H7 (cell line): ENCODE measurements at regions not wholly inside any gene's neighbourhood (a gene's known extent, or its start where the extent isn't known, plus 50 kb on each side); places are given as distances from the start of the nearest gene placed in this dataset.

Experiments
- DNase-seq: peaks from one replicate; pipeline ENCODE4 v3.0.0; 2012
- H3K27me3 ChIP-seq: 2 replicates; pipeline ENCODE4 v1.6.0; 2011; ENCODE audit warnings: mild to moderate bottlenecking, low read length; ENCODE audit not compliant: control insufficient read depth, insufficient read depth
- H3K36me3 ChIP-seq: replicated peaks from 2 replicates; pipeline ENCODE4 v1.5.1; 2011; ENCODE audit warnings: low read length; ENCODE audit not compliant: control insufficient read depth, insufficient read depth
- H3K4me3 ChIP-seq: 2 replicates; pipeline ENCODE4 v1.5.1; 2011; ENCODE audit warnings: low read depth, mild to moderate bottlenecking, control low read depth, low read length, moderate library complexity; ENCODE audit not compliant: insufficient read depth

DNA sequence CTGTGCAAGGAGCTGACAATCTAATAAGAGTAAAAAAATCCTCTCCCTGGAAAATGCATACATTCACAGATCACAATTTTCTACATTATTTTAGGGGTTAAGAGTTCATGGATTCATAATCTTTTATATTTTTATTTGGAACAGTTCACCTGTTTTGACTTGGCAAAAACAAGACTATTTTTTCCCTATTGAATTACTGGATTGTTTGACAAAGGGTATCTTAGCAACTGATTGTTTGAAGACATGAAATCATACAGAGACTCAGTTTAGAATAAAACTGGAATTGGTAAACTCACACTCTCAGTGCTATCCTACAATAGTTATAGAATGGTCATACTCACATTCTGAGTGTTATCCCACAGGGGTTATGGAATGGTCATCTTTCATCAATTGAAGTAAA lies 358.2 kb upstream of the PTGER4 start:
- no peaks in the 10 kb centered on the region for H3K27me3 ChIP-seq
- no peak overlapping the region for H3K4me3 ChIP-seq
- no peak for DNase-seq
- H3K36me3 ChIP-seq: no peaks in the 10 kb centered on the region

- no peak for DNase-seq
- Histone ChIP-seq H3K4me3 (no peak overlapping the region), H3K27me3 (no peaks in the 10 kb centered on the region), H3K36me3 (no peaks in the 10 kb centered on the region)
Measured at GRCh38 chr5:40318395-40318794, 361.3 kb upstream of the PTGER4 start.

DNA sequence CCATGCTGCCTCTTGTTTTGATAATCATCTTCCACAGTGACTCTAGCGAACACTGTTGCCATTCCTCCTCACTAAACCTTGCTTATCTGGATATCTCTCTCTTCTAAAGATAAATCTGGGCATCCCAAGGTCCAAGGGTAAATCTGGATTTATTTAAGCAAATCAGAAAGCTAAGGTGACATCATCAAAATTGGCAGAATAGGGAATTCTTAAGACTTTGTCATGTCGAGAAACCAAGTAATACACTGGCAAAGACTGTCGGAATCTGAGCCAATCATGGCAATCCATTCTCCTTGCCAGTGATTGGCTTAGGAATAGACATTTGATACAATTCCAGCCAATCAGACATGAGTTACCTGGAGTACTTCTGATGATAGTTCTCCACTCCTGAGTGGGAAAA lies 362.7 kb upstream of the PTGER4 start:
- Histone ChIP-seq H3K4me3 (no peak overlapping the region), H3K27me3 (no peaks in the 10 kb centered on the region), H3K36me3 (no peaks in the 10 kb centered on the region)
- DNase-seq: no peak

- Histone ChIP-seq H3K36me3 (no peaks in the 10 kb centered on the region), H3K4me3 (no peak overlapping the region), H3K27me3 (no peaks in the 10 kb centered on the region)
- no peak for DNase-seq
Measured at GRCh38 chr5:40315126-40315525, 364.6 kb upstream of the PTGER4 start.

DNA sequence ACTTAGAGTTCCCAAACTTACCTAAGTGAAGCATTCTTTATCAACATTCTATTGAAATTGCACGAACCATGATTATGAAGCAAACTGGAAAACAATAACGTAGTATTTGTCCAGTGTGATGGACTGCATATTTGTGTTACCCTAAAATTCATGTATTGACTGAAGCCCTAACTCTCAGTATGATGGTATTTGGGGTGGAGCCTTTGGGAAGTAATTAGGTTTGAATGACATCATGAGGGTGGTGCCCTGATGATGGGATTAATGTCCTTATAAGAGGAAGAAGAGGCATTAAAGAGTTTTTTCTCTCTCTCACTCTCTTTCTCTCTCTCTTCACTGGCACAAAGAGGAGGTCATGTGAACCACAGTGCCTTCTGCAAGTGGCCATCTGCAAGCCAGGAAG lies 365.4 kb upstream of the PTGER4 start:
- no peaks in the 10 kb centered on the region for H3K27me3 ChIP-seq
- no peaks in the 10 kb centered on the region for H3K36me3 ChIP-seq
- H3K4me3 ChIP-seq: no peak overlapping the region
- DNase-seq: no peak

GRCh38 chr5:40312205-40312604 lies 367.5 kb upstream of the PTGER4 start:
- Histone ChIP-seq H3K36me3 (no peaks in the 10 kb centered on the region), H3K27me3 (no peaks in the 10 kb centered on the region), H3K4me3 (no peak overlapping the region)
- DNase-seq: no peak

DNA sequence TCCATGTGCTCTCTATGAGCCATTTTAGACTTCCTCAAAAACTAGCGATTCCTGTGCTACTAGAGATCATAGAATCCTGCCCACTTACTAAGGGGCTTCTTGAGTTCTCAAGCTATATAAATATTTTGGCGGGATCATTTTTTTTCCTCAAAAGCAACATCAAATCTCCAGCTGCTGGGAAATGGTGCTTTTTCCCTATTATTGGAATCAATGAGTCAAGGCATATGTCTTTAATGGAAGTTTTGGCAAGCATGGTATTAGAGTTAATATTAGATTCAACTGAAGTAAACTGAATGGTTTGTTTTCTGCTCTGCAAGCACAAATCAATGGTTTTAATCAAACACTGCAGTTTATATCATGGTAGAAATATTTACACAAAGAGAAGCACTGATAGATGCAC lies 369.9 kb upstream of the PTGER4 start:
- no peak for DNase-seq
- H3K4me3 ChIP-seq: no peak overlapping the region
- H3K36me3 ChIP-seq: no peaks in the 10 kb centered on the region
- no peaks in the 10 kb centered on the region for H3K27me3 ChIP-seq

- peak; percentile 7 for DNase-seq
- H3K36me3 ChIP-seq: no peaks in the 10 kb centered on the region
- no peak overlapping the region for H3K4me3 ChIP-seq
- H3K27me3 ChIP-seq: no peaks in the 10 kb centered on the region
Measured at GRCh38 chr5:40308867-40309266, 370.8 kb upstream of the PTGER4 start.

GRCh38 chr5:40307920-40308319 lies 371.8 kb upstream of the PTGER4 start:
- no peaks in the 10 kb centered on the region for H3K36me3 ChIP-seq
- no peak overlapping the region for H3K4me3 ChIP-seq
- DNase-seq: no peak
- no peaks in the 10 kb centered on the region for H3K27me3 ChIP-seq

DNA sequence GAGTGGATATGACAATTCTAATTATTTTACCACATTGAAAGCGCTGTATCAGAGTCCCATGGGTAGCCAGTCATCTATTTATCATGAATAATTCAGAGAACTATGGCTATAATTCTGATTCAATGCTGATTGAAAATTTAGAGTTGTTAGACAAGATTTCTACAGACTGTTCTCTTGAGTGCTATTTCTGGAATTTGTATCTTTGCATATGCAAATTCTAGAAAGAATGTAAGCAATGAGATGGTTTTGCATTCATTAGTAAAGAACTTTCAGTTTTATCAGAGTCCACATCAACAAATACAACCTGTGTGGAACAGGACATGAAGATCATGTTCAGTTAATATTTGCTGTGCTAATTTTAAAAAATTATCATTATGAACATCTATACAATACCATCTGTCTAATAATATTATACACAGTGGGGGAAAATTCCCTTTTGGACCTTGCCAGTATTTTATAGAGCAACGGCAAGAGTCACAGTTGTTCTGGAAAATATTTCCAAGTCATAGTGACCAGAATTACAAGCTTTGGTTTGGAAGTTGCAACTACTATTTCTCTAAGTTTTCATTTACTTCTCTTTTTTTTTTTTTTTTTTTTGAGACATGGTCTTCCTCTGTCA lies 372.7 kb upstream of the PTGER4 start:
- Histone ChIP-seq H3K27me3 (no peaks in the 10 kb centered on the region), H3K4me3 (no peak overlapping the region), H3K36me3 (no peaks in the 10 kb centered on the region)
- DNase-seq: no peak

DNA sequence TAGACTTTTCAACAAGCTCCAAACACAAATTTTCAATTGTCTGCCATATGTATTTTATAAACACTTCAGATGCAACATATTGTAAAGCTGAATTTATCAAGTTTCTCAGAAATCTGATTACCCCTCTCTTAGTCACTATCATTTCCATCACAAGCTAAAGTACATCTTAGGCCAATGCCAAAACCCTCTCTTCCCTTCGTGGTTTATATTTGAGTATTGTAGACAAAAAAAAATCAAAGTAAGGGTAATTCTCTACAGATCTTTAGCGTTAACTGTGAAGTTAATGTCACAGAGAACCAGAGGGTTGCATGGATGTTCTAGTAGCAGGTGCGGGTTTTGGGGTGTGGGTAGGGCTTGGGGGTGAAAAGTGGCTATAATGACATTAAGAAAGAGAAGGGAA lies 387.7 kb upstream of the PTGER4 start:
- Histone ChIP-seq H3K4me3 (no peak overlapping the region), H3K27me3 (no peaks in the 10 kb centered on the region), H3K36me3 (no peaks in the 10 kb centered on the region)
- DNase-seq: no peak

- no peaks in the 10 kb centered on the region for H3K27me3 ChIP-seq
- H3K36me3 ChIP-seq: no peaks in the 10 kb centered on the region
- DNase-seq: no peak
- H3K4me3 ChIP-seq: no peak overlapping the region
Measured at GRCh38 chr5:40291338-40291737, 388.4 kb upstream of the PTGER4 start.

DNA sequence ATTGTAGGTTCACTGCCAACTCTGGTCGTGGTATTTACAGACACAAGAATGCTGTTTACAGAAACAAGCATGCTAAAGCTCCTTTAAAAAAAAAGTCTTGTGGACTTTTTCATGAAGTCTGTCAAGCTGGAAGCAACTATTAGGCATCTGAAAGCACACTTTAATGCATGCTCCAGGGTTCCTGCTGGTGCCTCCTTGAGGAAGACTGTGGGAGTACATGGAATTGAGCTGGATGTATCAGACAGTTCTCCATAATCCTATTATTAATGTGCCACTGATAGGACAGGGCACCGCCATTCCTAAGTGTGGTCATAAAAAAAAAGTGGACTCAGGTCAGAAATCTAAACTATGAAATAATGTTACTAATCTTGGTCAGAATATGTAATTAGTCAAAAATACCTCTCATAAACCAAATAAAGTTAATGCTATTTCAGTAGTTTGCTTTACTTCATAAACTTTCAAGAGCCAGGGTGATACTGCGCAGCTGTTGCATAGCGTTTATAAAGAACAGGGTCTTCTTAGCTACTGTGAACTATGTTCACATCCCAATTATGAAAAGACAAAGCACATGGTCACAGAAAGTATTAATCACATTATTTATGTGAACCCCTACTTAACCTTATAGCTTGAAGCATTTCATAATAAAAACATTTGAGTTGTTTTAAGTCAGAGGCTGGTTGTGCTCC lies 390.8 kb upstream of the PTGER4 start:
- no peak for DNase-seq
- no peak overlapping the region for H3K4me3 ChIP-seq
- no peaks in the 10 kb centered on the region for H3K27me3 ChIP-seq
- no peaks in the 10 kb centered on the region for H3K36me3 ChIP-seq

DNA sequence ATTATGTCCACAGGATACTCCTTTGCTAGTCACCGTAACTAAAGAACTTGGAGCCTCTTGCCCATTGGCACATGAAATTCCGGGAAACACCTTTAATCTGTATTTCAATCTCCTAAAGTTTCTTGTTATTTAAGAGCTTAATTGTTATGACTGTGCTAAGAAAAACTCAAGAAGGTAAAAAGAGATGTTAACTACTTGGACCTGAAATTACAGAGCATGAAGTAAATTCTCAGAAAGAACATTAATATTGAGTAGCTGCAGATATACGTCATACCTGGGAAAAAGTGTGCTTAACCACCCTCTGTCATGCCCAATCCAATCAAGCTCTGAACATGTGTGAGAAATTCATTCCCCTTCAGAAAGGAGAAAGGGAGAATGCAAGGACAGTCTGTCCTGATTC lies 394.9 kb upstream of the PTGER4 start:
- H3K36me3 ChIP-seq: no peaks in the 10 kb centered on the region
- no peak overlapping the region for H3K4me3 ChIP-seq
- no peak for DNase-seq
- H3K27me3 ChIP-seq: no peaks in the 10 kb centered on the region

DNA sequence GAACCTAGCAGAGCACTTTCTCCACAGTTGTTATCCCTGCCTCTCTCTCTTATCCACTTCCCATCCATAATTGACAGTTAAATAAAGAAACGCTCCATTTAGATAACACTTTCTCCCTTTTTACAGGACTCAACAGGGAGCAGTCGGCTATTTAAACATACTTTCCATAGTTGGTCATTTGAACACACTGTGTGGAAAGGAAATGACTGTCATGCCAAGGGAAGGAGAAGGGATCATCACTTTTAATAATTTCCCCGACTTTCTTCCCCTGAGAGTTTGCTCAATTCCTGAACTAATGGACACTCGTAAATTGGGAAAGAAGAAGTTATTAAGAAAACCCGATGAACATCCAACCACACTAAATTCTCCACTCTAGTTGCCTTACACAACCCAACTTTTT lies 400.8 kb upstream of the PTGER4 start:
- no peak for DNase-seq
- no peaks in the 10 kb centered on the region for H3K36me3 ChIP-seq
- no peak overlapping the region for H3K4me3 ChIP-seq
- no peaks in the 10 kb centered on the region for H3K27me3 ChIP-seq
